GM04503 (cell line): ENCODE measurements at regions not wholly inside any gene's neighbourhood (a gene's known extent, or its start where the extent isn't known, plus 50 kb on each side); places are given as distances from the start of the nearest gene placed in this dataset.
"Not testable (repeated sequence)": the region's sequence is repeated elsewhere in the genome, so short reads cannot be mapped to it uniquely, and the experiment has no call there.

ENCODE experiments used
- DNase-seq: peaks from one replicate; pipeline ENCODE4 v3.0.0-alpha.2; 2012; ENCODE audit warnings: low read depth

- DNase-seq: no peak
Measured at GRCh38 chr11:11717064-11717725, 95.4 kb upstream of the GALNT18 start.

DNA sequence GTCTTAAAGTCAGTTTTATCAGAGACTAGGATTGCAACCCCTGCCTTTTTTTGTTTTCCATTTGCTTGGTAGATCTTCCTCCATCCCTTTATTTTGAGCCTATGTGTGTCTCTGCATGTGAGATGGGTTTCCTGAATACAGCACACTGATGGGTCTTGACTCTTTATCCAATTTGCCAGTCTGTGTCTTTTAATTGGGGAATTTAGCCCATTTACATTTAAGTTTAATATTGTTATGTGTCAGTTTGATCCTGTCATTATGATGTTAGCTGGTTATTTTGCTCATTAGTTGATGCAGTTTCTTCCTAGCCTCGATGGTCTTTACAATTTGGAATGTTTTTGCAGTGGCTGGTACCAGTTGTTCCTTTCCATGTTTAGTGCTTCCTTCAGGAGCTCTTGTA, 93.3 kb upstream of the GALNT18 start:
- DNase-seq: not testable (repeated sequence)

DNA sequence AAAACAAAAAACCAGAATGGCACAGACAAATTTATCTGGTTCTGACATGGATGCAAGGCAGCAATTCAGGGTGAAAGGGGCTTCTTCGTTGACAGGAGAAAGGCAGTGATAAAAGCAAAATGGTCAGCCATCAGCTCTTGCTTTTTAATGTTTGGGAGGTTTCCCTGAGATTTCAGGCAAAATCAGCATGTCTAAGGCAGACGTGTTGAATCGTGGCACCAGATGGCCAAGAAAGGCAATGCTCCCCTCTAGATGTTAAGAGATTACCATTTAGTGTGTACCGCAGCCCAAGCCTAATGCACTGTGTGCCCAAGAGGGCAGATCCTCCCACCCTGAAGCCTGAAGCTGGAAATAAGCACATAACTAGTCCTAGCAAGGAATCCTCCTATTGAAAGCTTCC, 88.8 kb upstream of the GALNT18 start:
- DNase-seq: no peak

- DNase-seq: no peak
Measured at GRCh38 chr11:11709447-11710239, 87.8 kb upstream of the GALNT18 start.

GRCh38 chr11:11708256-11708655, 86.5 kb upstream of the GALNT18 start:
- DNase-seq: no peak

DNA sequence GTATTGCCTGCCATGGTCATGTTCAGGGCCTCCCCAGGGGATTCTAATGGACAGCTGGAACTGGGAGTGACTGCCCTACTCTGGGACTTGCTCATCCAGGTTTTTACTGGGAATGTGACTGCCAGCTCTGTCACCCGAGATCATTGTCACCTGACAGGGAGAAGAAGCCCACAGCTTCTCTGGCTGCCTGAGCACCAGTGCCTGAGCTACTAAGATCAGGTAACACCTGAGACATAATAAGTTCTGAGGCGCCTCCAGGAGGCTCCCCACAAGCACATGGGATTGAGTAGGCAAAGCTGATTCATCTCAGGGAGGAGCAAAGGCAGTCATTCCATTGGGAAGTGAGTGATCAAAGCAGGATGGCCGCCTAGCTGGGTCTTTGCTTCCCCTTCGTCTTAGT, 84.2 kb upstream of the GALNT18 start:
- no peak for DNase-seq

DNA sequence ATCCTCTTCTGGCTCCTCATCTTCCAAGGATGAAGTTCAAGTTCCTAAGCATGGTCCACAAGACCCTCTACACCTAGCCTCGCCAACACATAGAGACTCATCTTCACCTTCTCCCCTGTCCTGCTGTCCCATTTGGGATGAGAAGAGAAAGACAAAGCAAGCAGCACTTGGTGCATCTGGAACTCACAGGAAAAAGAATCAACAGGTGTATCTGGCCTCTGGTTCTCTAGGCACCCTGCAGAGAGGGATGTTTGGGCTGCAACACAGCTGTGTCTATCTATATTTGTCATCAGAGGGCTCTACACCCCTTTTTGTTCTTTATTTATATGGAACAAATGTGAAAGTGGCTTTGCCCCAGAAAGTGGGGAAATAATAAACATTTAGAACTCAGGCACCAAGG, 82.1 kb upstream of the GALNT18 start:
- no peak for DNase-seq

DNA sequence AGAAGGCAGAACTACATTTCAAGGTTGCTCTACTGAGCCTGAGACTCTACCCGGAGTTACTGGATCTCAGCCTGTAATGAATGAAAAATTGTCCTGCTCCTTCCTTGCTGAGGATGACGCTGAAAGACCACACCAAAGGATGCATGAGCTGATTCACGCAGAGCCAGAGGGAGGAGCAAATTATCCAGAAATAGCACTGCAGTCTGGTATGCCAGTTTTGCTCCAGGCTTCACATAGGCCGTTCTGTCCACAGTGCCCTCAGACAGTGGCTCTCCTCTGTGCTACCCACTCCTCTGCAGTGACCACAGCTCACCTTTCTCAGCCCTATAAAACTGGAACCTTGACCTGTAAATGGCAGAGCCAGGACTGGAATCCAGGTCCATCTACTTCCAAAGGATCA, 79.3 kb upstream of the GALNT18 start:
- DNase-seq: peak; percentile 16

DNA sequence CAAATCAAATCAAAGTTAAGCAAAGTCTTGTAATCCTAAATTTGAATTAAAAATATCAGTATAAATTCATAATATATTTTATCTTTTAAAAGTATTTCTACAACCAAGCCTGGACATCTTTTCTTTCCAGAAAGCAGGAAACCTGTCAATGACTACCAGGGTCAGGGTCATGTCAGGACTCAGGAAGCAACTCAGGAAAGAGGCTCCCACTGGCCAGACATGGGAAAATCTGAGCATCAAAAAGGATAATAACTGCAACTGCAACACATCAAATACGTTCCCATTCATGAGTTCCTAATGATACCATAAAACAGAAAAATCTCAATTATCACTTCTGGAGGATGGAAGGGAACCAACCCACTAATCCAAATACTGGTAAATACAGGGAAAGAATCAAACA, 76.0 kb upstream of the GALNT18 start:
- no peak for DNase-seq

- no peak for DNase-seq
Measured at GRCh38 chr11:11691296-11692151, 69.7 kb upstream of the GALNT18 start.

DNA sequence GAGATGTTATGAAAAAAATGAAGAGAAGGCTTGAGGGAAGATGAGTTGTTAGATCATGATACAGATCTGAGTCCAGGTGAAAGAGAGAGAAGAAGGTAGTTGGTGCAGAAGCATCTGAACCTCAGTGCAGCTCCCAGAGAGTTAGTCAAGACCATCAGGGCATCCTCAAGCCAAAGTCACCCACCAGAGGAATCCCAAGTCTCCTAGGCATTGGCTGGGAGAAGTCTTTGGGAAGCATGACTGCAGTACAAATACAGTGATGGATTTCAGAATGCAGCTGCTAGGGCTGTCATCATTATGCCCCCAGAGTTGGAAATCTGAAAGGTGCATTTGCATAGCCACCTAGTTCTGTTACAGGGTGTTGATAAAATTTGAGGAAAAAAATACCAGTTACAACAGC, 59.7 kb upstream of the GALNT18 start:
- DNase-seq: no peak

- no peak for DNase-seq
Measured at GRCh38 chr11:11677672-11678356, 56.0 kb upstream of the GALNT18 start.

DNA sequence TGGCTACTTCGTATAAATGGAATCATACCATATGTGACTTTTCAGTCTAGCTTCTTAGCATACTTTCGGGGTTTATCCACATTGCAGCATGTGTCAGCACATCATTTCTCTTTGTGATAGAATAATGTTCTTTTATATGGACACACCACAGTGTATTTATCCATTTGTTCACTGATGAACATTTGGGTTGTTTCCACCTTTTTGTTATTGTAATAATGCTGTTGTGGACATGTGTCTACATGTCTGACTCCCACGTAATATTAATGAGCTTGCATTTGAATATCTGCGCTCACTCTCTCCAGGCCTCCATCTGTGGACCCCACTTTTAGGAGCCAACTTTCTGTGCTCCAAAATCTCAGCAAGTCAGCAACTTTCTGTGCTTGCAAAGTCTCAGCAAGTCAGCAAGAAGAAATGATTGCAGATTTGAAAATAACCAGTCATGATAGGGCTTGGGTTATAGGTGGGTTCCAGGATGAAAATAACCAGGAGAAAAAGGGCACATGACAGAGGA, 53.9 kb upstream of the GALNT18 start:
- no peak for DNase-seq

- DNase-seq: no peak
Measured at GRCh38 chr11:11672789-11673188, 51.0 kb upstream of the GALNT18 start.

- no peak for DNase-seq
Measured at GRCh38 chr11:11672101-11672500, 50.3 kb upstream of the GALNT18 start.
